ENCODE measurements at regions not wholly inside any gene's neighbourhood (a gene's known extent, or its start where the extent isn't known, plus 50 kb on each side); places are given as distances from the start of the nearest gene placed in this dataset.

GRCh38 chr9:107730666-107731065 is 241.1 kb upstream of the KLF4 start:
- peaks cover 3% of the 10 kb centered on the region for H3K9me3 Mint-ChIP-seq (ENCODE audit: low read depth)
- CTCF ChIA-PET, result no interaction called here
- H3K4me1 Mint-ChIP-seq, result no peaks in the 10 kb centered on the region

GRCh38 chr9:107727086-107727780 is 237.7 kb upstream of the KLF4 start:
- no peaks in the 10 kb centered on the region for H3K27me3 Mint-ChIP-seq
- ATAC-seq (no peak), DNase-seq (no peak)
- no peak overlapping the region for H3K4me3 Mint-ChIP-seq
- H3K36me3 Mint-ChIP-seq, result no peaks in the 10 kb centered on the region
- H3K4me1 Mint-ChIP-seq, result no peaks in the 10 kb centered on the region
- no peak overlapping the region for H3K27ac Mint-ChIP-seq
- peaks cover 3% of the 10 kb centered on the region for H3K9me3 Mint-ChIP-seq (ENCODE audit: low read depth)
- CTCF ChIA-PET, result no interaction called here

More at GRCh38 chr9:107730666-107731065, 241.1 kb upstream of the KLF4 start:
- no peaks in the 10 kb centered on the region for H3K27me3 Mint-ChIP-seq
- no peaks in the 10 kb centered on the region for H3K36me3 Mint-ChIP-seq
- DNase-seq (no peak), ATAC-seq (no peak)
- no peak overlapping the region for H3K27ac Mint-ChIP-seq
- H3K4me3 Mint-ChIP-seq, result no peak overlapping the region

- CTCF ChIA-PET, result no interaction called here
- DNase-seq (no peak), ATAC-seq (no peak)
- Mint-ChIP-seq H3K36me3 (no peaks in the 10 kb centered on the region), H3K9me3 (ENCODE audit: low read depth) (peaks cover 2% of the 10 kb centered on the region), H3K27me3 (no peaks in the 10 kb centered on the region), H3K4me3 (no peak overlapping the region), H3K27ac (no peak overlapping the region), H3K4me1 (no peaks in the 10 kb centered on the region)
These were observed 233.4 kb upstream of the KLF4 start for GRCh38 chr9:107723015-107723414.

- DNase-seq (no peak), ATAC-seq (no peak)
- no peaks in the 10 kb centered on the region for H3K4me1 Mint-ChIP-seq
- H3K9me3 Mint-ChIP-seq (ENCODE audit: low read depth), result peaks cover 2% of the 10 kb centered on the region
- no peak overlapping the region for H3K4me3 Mint-ChIP-seq
- no peaks in the 10 kb centered on the region for H3K27me3 Mint-ChIP-seq
- no peak overlapping the region for H3K27ac Mint-ChIP-seq
- CTCF ChIA-PET, result no interaction called here
- no peaks in the 10 kb centered on the region for H3K36me3 Mint-ChIP-seq
These were observed 232.2 kb upstream of the KLF4 start for GRCh38 chr9:107721705-107722245.

GRCh38 chr9:107720501-107720900 is 230.9 kb upstream of the KLF4 start:
- DNase-seq, result no peak
- no peaks in the 10 kb centered on the region for H3K27me3 Mint-ChIP-seq
- no peaks in the 10 kb centered on the region for H3K4me1 Mint-ChIP-seq
- peaks cover 2% of the 10 kb centered on the region for H3K9me3 Mint-ChIP-seq (ENCODE audit: low read depth)
- no peak overlapping the region for H3K27ac Mint-ChIP-seq
- H3K36me3 Mint-ChIP-seq, result no peaks in the 10 kb centered on the region
- ATAC-seq, result no peak
- CTCF ChIA-PET, result no interaction called here
- H3K4me3 Mint-ChIP-seq, result no peak overlapping the region

GRCh38 chr9:107717529-107718314 is 228.2 kb upstream of the KLF4 start:
- no peaks in the 10 kb centered on the region for H3K36me3 Mint-ChIP-seq

GRCh38 chr9:107715740-107716139 is 226.2 kb upstream of the KLF4 start:
- Mint-ChIP-seq H3K27me3 (no peaks in the 10 kb centered on the region), H3K4me1 (no peaks in the 10 kb centered on the region), H3K27ac (no peak overlapping the region), H3K4me3 (no peak overlapping the region), H3K36me3 (no peaks in the 10 kb centered on the region), H3K9me3 (ENCODE audit: low read depth) (peaks cover 2% of the 10 kb centered on the region)
- ATAC-seq (no peak), DNase-seq (no peak)
- CTCF ChIA-PET, result no interaction called here

More at GRCh38 chr9:107717529-107718314, 228.2 kb upstream of the KLF4 start:
- Mint-ChIP-seq H3K27me3 (no peaks in the 10 kb centered on the region), H3K4me1 (no peaks in the 10 kb centered on the region), H3K9me3 (ENCODE audit: low read depth) (peaks cover 2% of the 10 kb centered on the region), H3K27ac (no peak overlapping the region), H3K4me3 (no peak overlapping the region)
- CTCF ChIA-PET, result no interaction called here
- ATAC-seq, result no peak
- no peak for DNase-seq

GRCh38 chr9:107713470-107713869 is 223.9 kb upstream of the KLF4 start:
- no peak overlapping the region for H3K27ac Mint-ChIP-seq
- no peaks in the 10 kb centered on the region for H3K36me3 Mint-ChIP-seq
- H3K4me1 Mint-ChIP-seq, result no peaks in the 10 kb centered on the region
- no peaks in the 10 kb centered on the region for H3K9me3 Mint-ChIP-seq (ENCODE audit: low read depth)
- DNase-seq (no peak), ATAC-seq (no peak)
- CTCF ChIA-PET, result no interaction called here
- H3K27me3 Mint-ChIP-seq, result no peaks in the 10 kb centered on the region
- H3K4me3 Mint-ChIP-seq, result no peak overlapping the region

- DNase-seq (no peak), ATAC-seq (no peak)
- no peak overlapping the region for H3K4me3 Mint-ChIP-seq
- H3K27me3 Mint-ChIP-seq, result no peaks in the 10 kb centered on the region
- H3K9me3 Mint-ChIP-seq (ENCODE audit: low read depth), result no peaks in the 10 kb centered on the region
- no peak overlapping the region for H3K27ac Mint-ChIP-seq
- H3K36me3 Mint-ChIP-seq, result no peaks in the 10 kb centered on the region
- CTCF ChIA-PET, result no interaction called here
- no peaks in the 10 kb centered on the region for H3K4me1 Mint-ChIP-seq
These were observed 222.8 kb upstream of the KLF4 start for GRCh38 chr9:107712390-107712789.

- H3K36me3 Mint-ChIP-seq, result no peaks in the 10 kb centered on the region
- H3K27me3 Mint-ChIP-seq, result no peaks in the 10 kb centered on the region
- CTCF ChIA-PET, result no interaction called here
- H3K4me1 Mint-ChIP-seq, result no peaks in the 10 kb centered on the region
- no peak overlapping the region for H3K27ac Mint-ChIP-seq
- H3K4me3 Mint-ChIP-seq, result no peak overlapping the region
- H3K9me3 Mint-ChIP-seq (ENCODE audit: low read depth), result no peaks in the 10 kb centered on the region
- DNase-seq (no peak), ATAC-seq (no peak)
These were observed 222.0 kb upstream of the KLF4 start for GRCh38 chr9:107711542-107711941.

GRCh38 chr9:107710953-107711352 is 221.4 kb upstream of the KLF4 start:
- H3K9me3 Mint-ChIP-seq (ENCODE audit: low read depth), result no peaks in the 10 kb centered on the region
- no peaks in the 10 kb centered on the region for H3K27me3 Mint-ChIP-seq
- H3K27ac Mint-ChIP-seq, result no peak overlapping the region
- ATAC-seq (no peak), DNase-seq (no peak)
- H3K4me1 Mint-ChIP-seq, result no peaks in the 10 kb centered on the region
- H3K36me3 Mint-ChIP-seq, result no peaks in the 10 kb centered on the region
- CTCF ChIA-PET, result no interaction called here
- no peak overlapping the region for H3K4me3 Mint-ChIP-seq

- Mint-ChIP-seq H3K27ac (no peak overlapping the region), H3K4me3 (no peak overlapping the region), H3K9me3 (ENCODE audit: low read depth) (no peaks in the 10 kb centered on the region), H3K4me1 (no peaks in the 10 kb centered on the region), H3K36me3 (no peaks in the 10 kb centered on the region), H3K27me3 (no peaks in the 10 kb centered on the region)
- CTCF ChIA-PET, result no interaction called here
- ATAC-seq, result no peak
- no peak for DNase-seq
These were observed 221.0 kb upstream of the KLF4 start for GRCh38 chr9:107710546-107710945.

GRCh38 chr9:107708791-107709190 is 219.2 kb upstream of the KLF4 start:
- CTCF ChIA-PET, result no interaction called here
- H3K4me1 Mint-ChIP-seq, result no peaks in the 10 kb centered on the region
- H3K27me3 Mint-ChIP-seq, result no peaks in the 10 kb centered on the region
- no peaks in the 10 kb centered on the region for H3K36me3 Mint-ChIP-seq
- ATAC-seq (no peak), DNase-seq (no peak)
- no peaks in the 10 kb centered on the region for H3K9me3 Mint-ChIP-seq (ENCODE audit: low read depth)
- H3K4me3 Mint-ChIP-seq, result no peak overlapping the region
- H3K27ac Mint-ChIP-seq, result no peak overlapping the region

GRCh38 chr9:107707915-107708441 is 218.4 kb upstream of the KLF4 start:
- no peaks in the 10 kb centered on the region for H3K9me3 Mint-ChIP-seq (ENCODE audit: low read depth)
- H3K27me3 Mint-ChIP-seq, result no peaks in the 10 kb centered on the region
- CTCF ChIA-PET, result no interaction called here
- no peak for ATAC-seq
- H3K27ac Mint-ChIP-seq, result no peak overlapping the region
- no peaks in the 10 kb centered on the region for H3K4me1 Mint-ChIP-seq
- DNase-seq, result no peak
- no peaks in the 10 kb centered on the region for H3K36me3 Mint-ChIP-seq
- no peak overlapping the region for H3K4me3 Mint-ChIP-seq
